GM13976 (cell line): ENCODE measurements at regions not wholly inside any gene's neighbourhood (a gene's known extent, or its start where the extent isn't known, plus 50 kb on each side); places are given as distances from the start of the nearest gene placed in this dataset.

Experiments
- DNase-seq: peaks from one replicate; pipeline ENCODE4 v3.0.0; 2012; ENCODE audit warnings: low spot score
- CTCF ChIP-seq: IDR thresholded peaks from 2 replicates; pipeline ENCODE4 v1.5.1; 2012; ENCODE audit warnings: borderline replicate concordance, mild to moderate bottlenecking; ENCODE audit not compliant: insufficient read depth; ENCODE audit errors: extremely low read depth, missing control alignments, control extremely low read depth
- in situ Hi-C: fragments of 300-500 bp; cut with MboI; formaldehyde crosslinking; loops from one replicate; pipeline ENCODE4 v1.12.0; 2022; ENCODE audit warnings: low sequenced_read_pairs, mixed read lengths, inconsistent platforms; ENCODE audit not compliant: unreplicated experiment

DNA sequence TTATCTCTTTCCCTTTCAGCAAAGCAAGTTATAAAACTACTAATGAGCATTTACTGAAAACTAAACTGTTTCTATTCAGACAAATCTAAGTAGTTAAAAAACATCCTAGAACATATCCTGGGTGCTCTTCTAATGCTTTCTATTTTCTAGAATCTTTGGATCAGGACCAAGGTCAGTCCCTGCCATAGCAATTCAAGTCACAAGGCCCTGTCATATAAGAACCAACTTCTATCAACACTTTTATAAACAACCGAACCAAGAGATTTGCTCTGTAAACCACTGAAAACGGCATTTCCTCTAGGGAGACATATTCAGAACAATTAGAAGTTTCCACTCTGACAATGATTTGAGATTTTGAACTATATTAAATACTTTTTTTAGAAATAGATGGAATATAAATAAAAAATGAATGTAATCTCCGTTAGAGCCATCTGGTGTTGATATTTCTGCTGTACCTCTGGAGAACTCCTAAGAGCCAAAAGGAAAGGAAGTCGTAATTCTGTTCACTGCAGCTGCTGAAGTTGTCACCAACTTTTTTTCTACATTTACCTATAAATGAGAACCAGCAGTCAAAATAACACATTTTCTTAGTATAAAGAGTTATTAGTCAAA, 51.4 kb upstream of the LGSN start:
- in situ Hi-C loops, result no loop called here
- DNase-seq, result no peak
- no peak for TF ChIP-seq CTCF

DNA sequence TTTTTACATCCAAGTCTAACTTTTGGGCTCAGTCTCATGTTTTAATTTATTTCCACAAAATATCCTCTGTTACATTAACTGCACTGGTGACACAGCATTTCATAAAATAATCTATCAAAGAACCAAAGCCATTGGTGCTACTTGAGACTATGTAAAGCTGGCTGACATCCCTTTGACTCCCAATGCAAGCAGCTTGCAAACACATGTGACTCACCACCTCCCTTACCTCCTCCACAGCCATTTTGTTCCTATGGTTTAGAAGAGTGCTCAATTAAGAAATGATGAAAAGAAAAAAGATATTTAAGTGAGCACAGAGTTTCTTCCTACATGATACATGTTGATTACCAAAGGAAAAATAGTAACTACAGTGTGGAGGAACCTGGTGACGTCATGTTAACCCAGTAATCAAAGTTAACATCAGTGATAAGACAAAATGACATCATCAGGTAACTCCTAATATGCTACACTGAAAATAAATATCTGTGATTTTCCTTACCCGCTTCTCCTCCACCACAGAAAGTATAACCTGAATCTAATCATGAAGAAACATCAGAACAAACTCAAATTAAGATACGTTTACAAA, 53.3 kb upstream of the LGSN start:
- in situ Hi-C loops, result no loop called here
- no peak for TF ChIP-seq CTCF
- no peak for DNase-seq

DNA sequence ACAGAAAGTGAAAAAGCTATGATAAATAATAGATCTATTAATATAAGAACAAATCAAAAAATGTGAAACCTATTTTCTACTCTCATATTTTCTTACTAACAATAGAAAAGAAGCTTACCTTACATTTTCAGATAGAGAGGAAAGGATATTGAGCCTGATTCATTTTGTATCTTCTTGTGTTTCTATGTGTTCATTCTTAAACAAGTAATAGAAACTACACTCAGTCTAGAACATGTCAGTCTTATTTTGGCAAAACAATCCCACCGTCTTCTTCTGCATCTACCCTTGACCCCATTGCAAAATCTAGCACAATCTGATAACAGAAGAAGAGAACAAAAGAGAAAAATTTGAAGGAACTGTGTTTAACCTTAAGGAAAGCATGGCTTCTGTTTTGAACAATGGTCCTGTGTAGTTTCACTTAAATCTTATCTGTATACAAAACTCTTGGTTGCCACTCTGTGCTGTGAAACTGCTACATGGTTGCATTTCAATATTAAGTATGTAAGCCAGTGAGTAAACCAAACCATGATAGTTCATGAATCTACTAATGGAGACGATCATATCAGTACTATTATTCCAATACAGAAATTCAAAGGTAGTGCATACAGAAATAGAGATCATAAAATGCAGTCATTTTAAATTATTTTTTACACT, 69.5 kb upstream of the LGSN start:
- in situ Hi-C loops, result no loop called here
- DNase-seq, result no peak
- TF ChIP-seq CTCF, result no peak

GRCh38 chr6:63391203-63391970, 71.6 kb upstream of the LGSN start:
- no peak for TF ChIP-seq CTCF
- DNase-seq, result no peak
- in situ Hi-C loops, result no loop called here

DNA sequence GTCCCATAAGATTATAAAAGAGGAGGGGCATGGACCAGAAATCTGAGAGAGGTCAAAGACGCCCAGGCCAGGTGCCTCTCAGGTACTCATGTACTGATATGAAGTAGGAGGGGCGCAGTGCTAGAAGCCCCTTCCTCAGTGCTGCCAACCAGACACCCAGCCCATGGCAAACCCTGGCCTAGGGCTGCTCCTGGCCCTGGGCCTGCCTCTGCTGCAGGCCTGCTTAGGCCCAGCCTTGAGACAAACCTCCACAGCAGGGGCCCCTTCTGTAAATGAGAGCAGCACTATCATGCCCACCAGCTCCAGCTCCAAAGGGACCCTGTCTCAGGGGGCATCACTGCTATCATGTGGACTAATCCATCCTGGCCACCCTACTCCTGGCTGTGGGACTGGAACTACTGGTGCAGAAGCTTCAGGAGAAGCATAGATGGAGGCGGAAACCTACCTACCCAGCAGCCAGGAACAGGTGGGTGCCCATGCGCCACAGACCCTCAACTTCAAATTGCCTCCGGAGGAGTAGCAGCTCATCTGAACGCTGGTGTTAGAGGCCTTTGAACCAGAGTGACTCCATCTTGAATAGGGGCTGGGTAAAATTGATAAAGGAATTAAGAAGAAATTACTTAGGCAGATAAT, 72.4 kb upstream of the LGSN start:
- in situ Hi-C loops, result no loop called here
- TF ChIP-seq CTCF, result no peak
- DNase-seq, result no peak

- no peak for TF ChIP-seq CTCF
- DNase-seq, result no peak
- in situ Hi-C loops, result no loop called here
Measured at GRCh38 chr6:63394656-63395308, 75.0 kb upstream of the LGSN start.
